T-cell (primary cell): ENCODE measurements at regions not wholly inside any gene's neighbourhood (a gene's known extent, or its start where the extent isn't known, plus 50 kb on each side); places are given as distances from the start of the nearest gene placed in this dataset.

ENCODE experiments used
- ATAC-seq, 4 experiments: fragments of 200-7000 bp in 3 of 4; fragments of 150-1000 bp in 1 of 4; cut with Tn5 transposase; replicated peaks in 1 of 4; 1 replicate in 3 of 4; 2 replicates in 1 of 4; pipeline ENCODE4 v1.10.0; 2021; ENCODE audit warnings: moderate library complexity in 3 of 4, mild to moderate bottlenecking in 2 of 4, moderate number of reproducible peaks in 1 of 4
- CTCF ChIA-PET, 2 donors: fragments of 300-600 bp; sonication (Branson Sonifier 250); formaldehyde crosslinking; loops; one replicate each; lab custom pipeline; 2022; ENCODE audit warnings: antibody characterized with exemption in 2 of 2; lab: Charles Lee
- POLR2A ChIA-PET, 2 donors: fragments of 300-600 bp; sonication (Branson Sonifier 250); formaldehyde crosslinking; loops; one replicate each; lab custom pipeline; 2022; ENCODE audit warnings: antibody characterized with exemption in 2 of 2; lab: Charles Lee
- DNase-seq, 35 experiments: peaks; one replicate each; pipeline versions ENCODE4 v3.0.0 to v3.0.0-alpha.2; 2013 to 2023
- H3K27ac ChIP-seq: one replicate; pipeline ENCODE4 v1.5.1; 2013; ENCODE audit warnings: low read length
- H3K27me3 ChIP-seq, 2 experiments: replicated peaks in 1 of 2; 1 replicate in 1 of 2; 2 replicates in 1 of 2; pipeline versions ENCODE4 v1.6.1 to v1.7.0; 2013; ENCODE audit warnings: low read length in 1 of 2, mixed read lengths in 1 of 2; ENCODE audit not compliant: control insufficient read depth in 2 of 2, insufficient read depth in 2 of 2; ENCODE audit errors: extremely low read depth in 1 of 2
- H3K36me3 ChIP-seq, 2 donors: 1 replicate in 1 of 2; 2 replicates in 1 of 2; pipeline versions ENCODE4 v1.6.1 to v1.7.0; 2013; ENCODE audit warnings: low read length in 1 of 2; ENCODE audit not compliant: control insufficient read depth in 2 of 2, insufficient read depth in 1 of 2; ENCODE audit errors: extremely low read depth in 1 of 2
- H3K4me1 ChIP-seq, 2 experiments: 1 replicate in 1 of 2; 2 replicates in 1 of 2; pipeline versions ENCODE4 v1.6.1 to v1.7.0; 2013; ENCODE audit warnings: low read length in 2 of 2, mixed read lengths in 1 of 2; ENCODE audit not compliant: insufficient read depth in 2 of 2, control insufficient read depth in 1 of 2; ENCODE audit errors: extremely low read depth in 1 of 2
- H3K4me3 ChIP-seq, 2 donors: 1 replicate in 1 of 2; 2 replicates in 1 of 2; pipeline versions ENCODE4 v1.5.1 to v1.7.0; 2013; ENCODE audit warnings: mild to moderate bottlenecking in 2 of 2, low read length in 1 of 2, moderate library complexity in 1 of 2; ENCODE audit not compliant: control insufficient read depth in 1 of 2; ENCODE audit errors: extremely low read depth in 1 of 2
- H3K9me3 ChIP-seq: 2 replicates; pipeline ENCODE4 v1.7.0; 2013
- H3K27ac Mint-ChIP-seq, 2 donors: one replicate each; pipeline ENCODE4 v1.8.0; 2020 to 2021; ENCODE audit warnings: mild to moderate bottlenecking in 2 of 2, mixed read lengths in 2 of 2
- H3K27me3 Mint-ChIP-seq, 2 donors: one replicate each; pipeline ENCODE4 v1.8.0; 2021 to 2022; ENCODE audit warnings: mixed read lengths in 2 of 2
- H3K36me3 Mint-ChIP-seq: one replicate; pipeline ENCODE4 v1.8.0; 2021; ENCODE audit warnings: mixed read lengths
- H3K4me1 Mint-ChIP-seq, 3 donors: one replicate each; pipeline ENCODE4 v1.8.0; 2020 to 2022; ENCODE audit warnings: mixed read lengths in 3 of 3, mild to moderate bottlenecking in 1 of 3
- H3K4me3 Mint-ChIP-seq, 3 donors: one replicate each; pipeline ENCODE4 v1.8.0; 2020 to 2022; ENCODE audit warnings: mild to moderate bottlenecking in 3 of 3, mixed read lengths in 3 of 3, moderate library complexity in 3 of 3
- H3K9me3 Mint-ChIP-seq, 3 donors: one replicate each; pipeline ENCODE4 v1.8.0; 2020 to 2022; ENCODE audit warnings: mixed read lengths in 3 of 3
- WGBS: methylation state at CpG from one replicate; pipeline ENCODE4 v1.1.5; 2013; ENCODE audit warnings: missing lambda C conversion rate; ENCODE audit not compliant: insufficient coverage; 5-methylcytosine and 5-hydroxymethylcytosine counted together

DNA sequence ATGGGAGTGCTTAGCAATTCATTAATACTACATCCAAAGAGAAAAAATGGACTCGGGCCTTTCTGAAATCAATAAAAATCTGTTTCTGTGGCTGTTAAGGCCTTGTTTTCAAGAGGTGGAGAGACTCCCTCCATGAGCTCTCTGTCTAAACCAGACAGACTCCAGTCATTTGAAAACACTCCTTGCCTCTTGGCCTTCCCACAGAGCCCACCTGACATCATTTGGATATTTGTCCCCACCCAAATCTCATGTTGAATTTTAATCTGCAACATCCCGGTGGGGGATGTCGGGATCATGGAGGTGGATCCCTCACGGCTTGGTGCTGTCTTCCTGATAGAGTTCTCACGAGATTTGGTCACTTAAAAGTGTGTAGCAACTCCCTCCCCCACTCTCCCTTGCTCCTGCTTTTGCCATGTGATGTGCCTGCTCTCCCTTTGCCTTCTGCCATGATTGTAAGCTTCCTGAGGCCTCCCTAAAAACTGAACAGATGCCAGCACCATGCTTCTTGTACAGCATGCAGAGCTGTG, 226.3 kb downstream of the TBXT start:
- H3K27me3 ChIP-seq, result no peaks in the 10 kb centered on the region
- H3K9me3 Mint-ChIP-seq, result peaks cover 0 to 3% (median 3%) of the 10 kb centered on the region in 3 donors
- H3K27ac Mint-ChIP-seq, result no peak overlapping the region
- DNase-seq (no peak), ATAC-seq (no peak)
- no peak overlapping the region for H3K4me3 Mint-ChIP-seq
- H3K4me1 Mint-ChIP-seq, result no peaks in the 10 kb centered on the region
- H3K4me3 ChIP-seq, result no peak overlapping the region
- no peaks in the 10 kb centered on the region for H3K4me1 ChIP-seq
- no peaks in the 10 kb centered on the region for H3K36me3 Mint-ChIP-seq
- H3K27me3 Mint-ChIP-seq, result peaks cover 5 to 13% of the 10 kb centered on the region in 2 donors
- H3K27ac ChIP-seq, result no peak overlapping the region
- H3K9me3 ChIP-seq, result no peaks in the 10 kb centered on the region
- no peaks in the 10 kb centered on the region for H3K36me3 ChIP-seq
- WGBS, result 48% methylated on average over 2 of the region's 5 CpGs
- ChIA-PET POLR2A (no interaction called here), CTCF (no interaction called here)

DNA sequence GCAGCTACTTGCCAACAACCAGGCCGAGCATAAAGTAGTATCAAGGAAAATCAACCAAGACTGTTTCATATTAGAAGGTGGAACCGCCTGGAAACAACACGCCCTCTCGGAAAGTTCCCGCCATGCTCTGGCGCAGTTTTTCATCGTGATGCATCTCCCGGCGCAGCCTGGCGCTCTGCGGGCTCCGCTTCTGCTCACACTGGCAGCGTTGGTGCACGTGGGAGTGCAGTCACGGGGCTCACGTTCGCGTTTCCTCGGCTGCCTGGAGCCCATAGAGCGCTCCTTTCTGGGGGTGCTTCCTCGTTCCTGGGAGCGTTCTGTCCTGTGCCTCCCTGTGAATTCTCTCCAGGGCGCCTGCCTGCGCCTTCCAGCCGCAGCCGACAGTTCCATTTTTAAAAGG, 227.3 kb downstream of the TBXT start:
- H3K36me3 ChIP-seq, result no peaks in the 10 kb centered on the region
- no peaks in the 10 kb centered on the region for H3K27me3 ChIP-seq
- Mint-ChIP-seq H3K27me3 (peaks cover 11 to 19% of the 10 kb centered on the region in 2 donors), H3K36me3 (no peaks in the 10 kb centered on the region), H3K4me1 (no peaks in the 10 kb centered on the region), H3K4me3 (no peak overlapping the region), H3K9me3 (peaks cover 0 to 8% (median 3%) of the 10 kb centered on the region in 3 donors), H3K27ac (no peak overlapping the region)
- no peak for ATAC-seq
- POLR2A ChIA-PET, result no interaction called here
- no peaks in the 10 kb centered on the region for H3K4me1 ChIP-seq
- 85% methylated on average over 22 of the region's 26 CpGs for WGBS
- no peaks in the 10 kb centered on the region for H3K9me3 ChIP-seq
- no peak overlapping the region for H3K4me3 ChIP-seq
- no peak overlapping the region for H3K27ac ChIP-seq
- no peak for DNase-seq
- CTCF ChIA-PET, result no interaction called here

DNA sequence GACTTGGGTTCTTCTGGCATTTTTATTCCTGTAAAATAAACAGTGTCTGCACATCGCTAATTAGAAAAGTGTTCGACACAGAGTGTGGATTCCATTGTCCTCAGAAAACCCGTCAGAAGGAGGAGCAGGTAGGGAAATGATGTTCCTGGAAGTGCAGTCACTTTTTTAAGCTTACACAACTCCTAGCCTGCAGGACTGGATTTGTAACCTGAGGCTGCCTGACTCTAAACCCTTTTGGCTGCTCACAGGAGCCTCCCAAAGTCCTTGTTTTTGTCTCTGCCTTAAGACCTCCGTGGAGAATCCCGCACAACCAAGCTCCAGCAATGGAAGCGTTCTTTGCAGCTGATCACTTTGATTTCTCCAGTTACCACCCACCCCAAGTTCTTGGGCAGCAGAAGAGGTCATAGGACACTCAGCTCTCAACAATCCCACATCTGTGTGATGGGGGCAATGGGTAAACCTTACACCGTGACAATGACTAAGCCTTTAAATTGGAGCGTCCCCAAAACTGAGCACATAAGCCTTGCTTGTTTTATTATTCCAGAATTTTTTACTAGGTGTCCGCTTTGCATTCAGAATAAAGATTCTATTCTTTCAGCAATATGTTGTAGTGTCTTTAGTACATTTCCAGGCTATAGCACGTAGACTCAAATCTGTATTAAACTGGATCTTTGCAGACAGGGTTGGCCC, 227.9 kb downstream of the TBXT start:
- 79% methylated on average over 4 of the region's 10 CpGs for WGBS
- no peak overlapping the region for H3K4me3 ChIP-seq
- Mint-ChIP-seq H3K4me3 (no peak overlapping the region), H3K9me3 (peaks cover 0 to 14% (median 3%) of the 10 kb centered on the region in 3 donors), H3K36me3 (no peaks in the 10 kb centered on the region), H3K4me1 (no peaks in the 10 kb centered on the region), H3K27ac (no peak overlapping the region), H3K27me3 (peaks cover 11 to 24% of the 10 kb centered on the region in 2 donors)
- ChIA-PET CTCF (no interaction called here), POLR2A (no interaction called here)
- no peaks in the 10 kb centered on the region for H3K27me3 ChIP-seq
- DNase-seq, result no peak
- no peaks in the 10 kb centered on the region for H3K9me3 ChIP-seq
- H3K4me1 ChIP-seq, result no peaks in the 10 kb centered on the region
- no peaks in the 10 kb centered on the region for H3K36me3 ChIP-seq
- H3K27ac ChIP-seq, result no peak overlapping the region
- no peak for ATAC-seq

DNA sequence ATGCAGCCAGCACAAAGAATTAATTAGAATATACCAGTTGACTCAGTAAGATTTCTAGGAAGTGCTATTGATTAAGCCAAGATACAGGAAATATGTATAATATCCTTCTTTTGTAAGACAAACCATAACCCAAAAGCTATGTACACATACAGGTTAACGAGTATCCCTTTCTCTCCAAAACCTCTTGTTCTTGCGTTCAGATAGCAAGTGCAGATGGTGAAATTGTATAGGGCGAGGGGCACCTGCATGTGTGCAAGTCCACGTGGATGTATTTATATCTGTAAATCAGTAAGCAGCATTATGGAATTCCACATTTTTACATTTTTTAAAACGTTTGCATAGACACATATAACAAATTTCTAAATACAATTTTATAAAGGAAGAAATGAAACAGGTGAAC, 228.6 kb downstream of the TBXT start:
- ChIA-PET POLR2A (no interaction called here), CTCF (no interaction called here)
- Histone ChIP-seq H3K9me3 (no peaks in the 10 kb centered on the region), H3K36me3 (no peaks in the 10 kb centered on the region), H3K4me1 (no peaks in the 10 kb centered on the region), H3K27me3 (no peaks in the 10 kb centered on the region), H3K27ac (no peak overlapping the region), H3K4me3 (no peak overlapping the region)
- no peak overlapping the region for H3K4me3 Mint-ChIP-seq
- ATAC-seq (no peak), DNase-seq (no peak)
- WGBS, result no CpG with 5 or more reads among the region's 5 CpGs
- H3K9me3 Mint-ChIP-seq, result peaks cover 0 to 15% (median 3%) of the 10 kb centered on the region in 3 donors
- no peaks in the 10 kb centered on the region for H3K36me3 Mint-ChIP-seq
- no peaks in the 10 kb centered on the region for H3K4me1 Mint-ChIP-seq
- H3K27ac Mint-ChIP-seq, result no peak overlapping the region
- H3K27me3 Mint-ChIP-seq, result peaks cover 11 to 24% of the 10 kb centered on the region in 2 donors

DNA sequence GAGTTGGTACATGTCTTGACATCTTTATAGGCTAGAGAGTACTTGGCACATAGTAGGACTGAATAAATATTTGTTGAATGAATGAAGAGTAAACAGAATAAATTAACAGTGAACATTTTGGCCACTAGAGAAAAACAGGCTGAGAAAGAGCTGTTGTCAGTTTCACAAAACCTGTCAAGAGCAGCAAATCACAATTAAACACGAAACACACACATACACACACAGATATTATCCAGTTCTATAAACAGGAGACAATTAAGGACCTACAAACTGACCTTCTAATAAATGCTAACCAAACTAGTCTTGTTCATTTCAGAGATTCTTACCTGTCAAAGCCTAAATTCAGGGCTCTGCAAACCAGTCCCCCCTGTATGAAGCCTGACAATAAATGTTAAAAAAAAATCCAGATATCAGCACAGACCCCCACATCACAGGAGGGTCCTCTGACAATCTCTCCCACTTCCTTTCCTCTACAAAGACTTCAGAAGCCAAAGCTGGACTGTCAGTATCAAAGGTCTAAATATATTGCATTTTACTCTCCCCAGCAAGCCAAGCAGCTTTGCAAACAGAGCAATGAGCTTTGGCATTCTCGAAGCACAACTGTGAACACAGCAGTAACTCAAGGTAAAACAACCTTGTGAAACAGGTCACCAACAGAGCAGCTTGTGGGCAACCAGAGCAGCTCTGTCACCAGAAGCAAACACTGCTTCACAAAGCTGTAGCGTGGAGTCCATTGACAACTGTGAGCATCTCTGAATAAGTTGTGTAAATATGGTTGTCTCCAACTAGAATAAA, 229.9 kb downstream of the TBXT start:
- no peak for ATAC-seq
- Mint-ChIP-seq H3K4me3 (no peak overlapping the region), H3K9me3 (peaks cover 0 to 13% (median 3%) of the 10 kb centered on the region in 3 donors), H3K27me3 (peaks cover 13 to 27% of the 10 kb centered on the region in 2 donors), H3K36me3 (no peaks in the 10 kb centered on the region), H3K4me1 (no peaks in the 10 kb centered on the region), H3K27ac (no peak overlapping the region)
- POLR2A ChIA-PET, result no interaction called here
- H3K27ac ChIP-seq, result no peak overlapping the region
- H3K36me3 ChIP-seq, result no peaks in the 10 kb centered on the region
- no peaks in the 10 kb centered on the region for H3K9me3 ChIP-seq
- H3K27me3 ChIP-seq, result peaks cover 0 to 2% of the 10 kb centered on the region in 2 experiments
- H3K4me3 ChIP-seq, result no peak overlapping the region
- 30% methylated on average over 2 of the region's 3 CpGs for WGBS
- no peaks in the 10 kb centered on the region for H3K4me1 ChIP-seq
- CTCF ChIA-PET, result no interaction called here
- DNase-seq, result no peak

DNA sequence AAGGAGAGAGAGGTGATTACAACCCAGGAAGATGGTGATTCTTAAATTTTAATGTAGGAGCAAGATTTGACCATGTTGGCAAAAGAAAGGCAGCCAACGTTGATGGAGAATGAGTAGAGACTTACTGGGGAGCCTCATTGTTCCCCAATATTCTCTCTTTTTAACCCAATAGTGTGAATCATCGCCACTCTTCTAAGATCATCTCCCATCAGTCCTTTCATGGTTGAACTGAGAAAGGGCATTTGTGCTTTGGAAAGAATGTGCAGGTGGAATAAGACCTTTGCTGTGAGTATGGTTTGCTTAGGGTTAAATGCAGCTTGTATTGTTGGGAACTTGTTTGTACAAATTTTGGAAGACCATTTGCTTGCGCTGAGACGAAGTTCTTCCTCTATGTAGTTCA, 231.0 kb downstream of the TBXT start:
- no peaks in the 10 kb centered on the region for H3K9me3 ChIP-seq
- ATAC-seq, result no peak
- no peak overlapping the region for H3K4me3 ChIP-seq
- H3K4me1 ChIP-seq, result no peaks in the 10 kb centered on the region
- no peak overlapping the region for H3K27ac ChIP-seq
- CTCF ChIA-PET, result no interaction called here
- no peaks in the 10 kb centered on the region for H3K36me3 ChIP-seq
- Mint-ChIP-seq H3K36me3 (no peaks in the 10 kb centered on the region), H3K4me1 (no peaks in the 10 kb centered on the region), H3K27me3 (peaks cover 16 to 27% of the 10 kb centered on the region in 2 donors), H3K4me3 (no peak overlapping the region), H3K9me3 (peaks cover 0 to 12% (median 0%) of the 10 kb centered on the region in 3 donors), H3K27ac (no peak overlapping the region)
- H3K27me3 ChIP-seq, result peaks cover 0 to 8% of the 10 kb centered on the region in 2 experiments
- POLR2A ChIA-PET, result no interaction called here
- WGBS, result no CpG with 5 or more reads among the region's 4 CpGs
- no peak for DNase-seq
